ENCODE measurements at regions not wholly inside any gene's neighbourhood (a gene's known extent, or its start where the extent isn't known, plus 50 kb on each side); places are given as distances from the start of the nearest gene placed in this dataset.

DNA sequence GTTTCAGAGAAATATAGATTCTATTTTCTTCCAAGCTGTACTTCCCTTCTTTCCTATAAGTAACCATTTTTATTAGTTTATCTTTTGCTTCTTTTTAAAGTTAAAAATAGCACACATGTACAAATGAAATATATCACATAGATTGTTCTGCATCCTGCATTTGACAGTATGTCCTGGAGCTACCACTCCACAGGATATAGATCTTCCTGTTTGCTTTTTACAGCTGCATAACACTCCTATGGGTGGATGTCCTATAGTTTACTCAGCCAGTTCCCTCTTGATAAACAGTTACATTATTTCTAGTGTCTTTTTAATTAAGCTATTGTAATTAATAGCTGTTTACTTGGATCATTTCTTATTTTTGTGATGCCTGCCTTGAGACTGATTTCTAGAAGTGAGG is 301.6 kb upstream of the DDX53 start:
- H3K23ac ChIP-seq (ENCODE audit: insufficient read length, low read depth, low read length) = no peak overlapping the region
- H3K4me2 ChIP-seq (ENCODE audit: insufficient read depth, insufficient read length, low read length) = no peak overlapping the region
- H3K18ac ChIP-seq (ENCODE audit: insufficient read length, low read depth, low read length) = no peak overlapping the region
- H3K56ac ChIP-seq (ENCODE audit: insufficient read length, low read depth, low read length) = no peak overlapping the region
- no peak overlapping the region for H4K8ac ChIP-seq (replicated peaks; ENCODE audit: insufficient read length, low read depth, low read length)
- no peaks in the 10 kb centered on the region for H3K27me3 ChIP-seq (ENCODE audit: insufficient read depth, low read length)
- H3K27ac ChIP-seq (ENCODE audit: insufficient read length, low read depth, low read length) = no peak overlapping the region
- no peak overlapping the region for H2BK120ac ChIP-seq (ENCODE audit: low read depth, low read length, poor library complexity, severe bottlenecking)
- no peaks in the 10 kb centered on the region for H3K79me1 ChIP-seq (ENCODE audit: insufficient read depth, low read depth, low read length, poor library complexity, severe bottlenecking)
- no peak overlapping the region for H2BK20ac ChIP-seq (ENCODE audit: low read depth, low read length, poor library complexity, severe bottlenecking)
- TF ChIP-seq, protein P1, sequence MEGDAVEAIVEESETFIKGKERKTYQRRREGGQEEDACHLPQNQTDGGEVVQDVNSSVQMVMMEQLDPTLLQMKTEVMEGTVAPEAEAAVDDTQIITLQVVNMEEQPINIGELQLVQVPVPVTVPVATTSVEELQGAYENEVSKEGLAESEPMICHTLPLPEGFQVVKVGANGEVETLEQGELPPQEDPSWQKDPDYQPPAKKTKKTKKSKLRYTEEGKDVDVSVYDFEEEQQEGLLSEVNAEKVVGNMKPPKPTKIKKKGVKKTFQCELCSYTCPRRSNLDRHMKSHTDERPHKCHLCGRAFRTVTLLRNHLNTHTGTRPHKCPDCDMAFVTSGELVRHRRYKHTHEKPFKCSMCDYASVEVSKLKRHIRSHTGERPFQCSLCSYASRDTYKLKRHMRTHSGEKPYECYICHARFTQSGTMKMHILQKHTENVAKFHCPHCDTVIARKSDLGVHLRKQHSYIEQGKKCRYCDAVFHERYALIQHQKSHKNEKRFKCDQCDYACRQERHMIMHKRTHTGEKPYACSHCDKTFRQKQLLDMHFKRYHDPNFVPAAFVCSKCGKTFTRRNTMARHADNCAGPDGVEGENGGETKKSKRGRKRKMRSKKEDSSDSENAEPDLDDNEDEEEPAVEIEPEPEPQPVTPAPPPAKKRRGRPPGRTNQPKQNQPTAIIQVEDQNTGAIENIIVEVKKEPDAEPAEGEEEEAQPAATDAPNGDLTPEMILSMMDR (conservative IDR thresholded peaks at IDR 0.05) = no peak
- H3T11ph ChIP-seq (ENCODE audit: low read length) = no peak overlapping the region
- H3K9ac ChIP-seq (ENCODE audit: extremely low read depth, insufficient read length, low read length) = no peak overlapping the region
- peaks cover 7 to 8% of the 10 kb centered on the region in 2 experiments; a peak in 4 of 5 replicates for H3K9me3 Mint-ChIP-seq
- H4K5ac ChIP-seq (ENCODE audit: insufficient read length, low read depth, low read length) = no peak overlapping the region
- no peaks in the 10 kb centered on the region for H4K20me1 ChIP-seq (ENCODE audit: control insufficient read depth, insufficient read depth, insufficient read length)
- H2BK5ac ChIP-seq (ENCODE audit: insufficient read length, low read length) = no peak overlapping the region
- H3K4me1 ChIP-seq (ENCODE audit: insufficient read depth, low read length) = no peaks in the 10 kb centered on the region
- no peak for DNase-seq
- no peak overlapping the region for H2BK15ac ChIP-seq (ENCODE audit: low read depth, low read length)
- no peaks in the 10 kb centered on the region for H3K4me1 Mint-ChIP-seq
- H3K4me3 Mint-ChIP-seq = no peak overlapping the region
- no peak overlapping the region for H2AK5ac ChIP-seq (ENCODE audit: insufficient read length, low read length)
- H3K36me3 Mint-ChIP-seq (ENCODE audit: insufficient read depth in 1 of 3, low read depth in 3 of 3) = no peaks in the 10 kb centered on the region
- H3K14ac ChIP-seq (ENCODE audit: insufficient read depth, low read length) = no peak overlapping the region
- H3K79me2 ChIP-seq (ENCODE audit: insufficient read depth, low read length) = no peaks in the 10 kb centered on the region
- no peak overlapping the region for H2AFZ ChIP-seq (ENCODE audit: low read length)
- H4K91ac ChIP-seq (ENCODE audit: insufficient read length, low read depth, low read length) = no peak overlapping the region
- H3K23me2 ChIP-seq (ENCODE audit: insufficient read length, low read depth, low read length, poor library complexity, severe bottlenecking) = no peaks in the 10 kb centered on the region
- no peaks in the 10 kb centered on the region for H3K9me3 ChIP-seq (ENCODE audit: control insufficient read depth, low read depth, low read length)
- H3K27ac Mint-ChIP-seq = no peak overlapping the region
- no peak overlapping the region for H3K4ac ChIP-seq (ENCODE audit: low read depth, low read length)
- H2BK12ac ChIP-seq (ENCODE audit: insufficient read length, low read depth, low read length) = no peak overlapping the region
- H3K27me3 Mint-ChIP-seq (ENCODE audit: low read depth) = no peaks in the 10 kb centered on the region
